Mesodermal cell (in vitro differentiated cells): ENCODE measurements at regions not wholly inside any gene's neighbourhood (a gene's known extent, or its start where the extent isn't known, plus 50 kb on each side); places are given as distances from the start of the nearest gene placed in this dataset.

Experiments
- H3K27ac ChIP-seq: 2 replicates; pipeline ENCODE4 v1.7.0; 2013; ENCODE audit warnings: mild to moderate bottlenecking, low read depth, low read length, moderate library complexity; ENCODE audit not compliant: severe bottlenecking
- H3K36me3 ChIP-seq: 2 replicates; pipeline ENCODE4 v1.7.1; 2013; ENCODE audit warnings: mild to moderate bottlenecking, low read length, moderate library complexity; ENCODE audit not compliant: control insufficient read depth, insufficient read depth
- H3K4me1 ChIP-seq: one replicate; pipeline ENCODE4 v1.7.1; 2013; ENCODE audit warnings: mild to moderate bottlenecking, low read length; ENCODE audit not compliant: insufficient read depth, control insufficient read depth, poor library complexity, severe bottlenecking
- H3K4me3 ChIP-seq: 2 replicates; pipeline ENCODE4 v1.7.0; 2013; ENCODE audit warnings: low read length, control low read depth, mild to moderate bottlenecking; ENCODE audit not compliant: insufficient read depth, poor library complexity, severe bottlenecking; ENCODE audit errors: extremely low read depth
- H3K9me3 ChIP-seq: 2 replicates; pipeline ENCODE4 v1.7.1; 2013; ENCODE audit warnings: mild to moderate bottlenecking, low read length, moderate library complexity; ENCODE audit not compliant: control insufficient read depth
- WGBS, 2 experiments: methylation state at CpG; one replicate each; pipeline ENCODE4 v1.1.5; 2013; ENCODE audit warnings: missing lambda C conversion rate in 2 of 2; ENCODE audit not compliant: insufficient coverage in 2 of 2; 5-methylcytosine and 5-hydroxymethylcytosine counted together

DNA sequence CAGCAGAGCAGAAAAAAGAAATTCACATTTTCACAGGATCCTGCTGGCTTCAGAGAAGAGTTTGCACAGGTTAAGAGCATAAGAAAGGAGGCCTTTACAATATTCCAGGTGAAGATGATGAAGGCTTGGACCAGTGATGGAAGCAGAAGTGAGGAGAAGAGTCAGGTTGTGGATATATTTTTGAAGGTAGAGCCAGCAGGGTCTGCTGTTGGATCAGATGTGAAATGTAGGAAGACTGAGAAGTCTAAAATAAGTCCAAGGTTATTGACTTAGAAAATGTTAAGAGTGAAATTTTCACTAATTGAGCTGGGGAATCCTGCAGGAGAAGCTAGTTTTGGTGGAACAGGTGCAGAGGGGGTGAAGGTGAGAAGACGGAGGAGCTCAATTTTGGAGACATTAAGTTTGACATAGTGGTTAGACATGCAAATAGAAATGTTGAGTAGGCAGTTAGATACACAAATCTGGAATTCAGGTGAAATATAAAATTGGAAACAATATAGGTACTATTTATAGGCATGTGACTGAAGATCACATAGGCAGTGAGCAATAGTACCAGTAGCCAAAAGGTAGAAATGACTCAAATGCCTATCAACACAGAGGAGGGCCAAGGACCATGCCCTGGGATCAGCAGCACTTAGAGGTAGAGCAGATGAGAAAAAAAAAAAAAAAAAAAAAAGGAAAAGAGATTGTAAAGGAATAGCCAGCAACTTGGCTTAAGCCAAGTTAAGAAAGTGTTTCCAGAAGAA, 252.0 kb downstream of the AASDHPPT start:
- Histone ChIP-seq H3K4me3 (no peak overlapping the region), H3K36me3 (no peaks in the 10 kb centered on the region), H3K4me1 (no peaks in the 10 kb centered on the region), H3K9me3 (no peaks in the 10 kb centered on the region), H3K27ac (no peak overlapping the region)
- WGBS, 2 experiments = 88 to 92% methylated on average over 1 of the region's 1 CpG

DNA sequence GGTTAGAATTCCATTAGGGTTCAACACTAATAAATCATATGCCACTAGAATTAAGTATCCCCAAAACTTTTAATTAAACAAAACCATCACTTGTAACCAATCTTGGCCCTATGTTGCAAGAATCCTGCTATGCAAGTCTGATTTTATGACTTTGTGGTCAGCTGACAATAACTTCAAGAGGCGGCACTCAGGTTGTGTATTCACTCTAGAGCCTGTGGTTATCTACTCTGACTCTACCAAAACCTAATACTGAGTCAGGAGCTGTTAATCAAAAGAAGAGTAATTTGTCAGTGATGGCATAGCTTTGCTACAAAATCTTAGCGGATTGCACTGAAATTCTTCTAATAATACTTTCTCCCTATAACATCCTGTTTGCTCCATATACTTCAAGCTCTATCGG, 253.7 kb downstream of the AASDHPPT start:
- no peak overlapping the region for H3K27ac ChIP-seq
- WGBS, 2 experiments = 83 to 90% methylated on average over 1 of the region's 3 CpGs

DNA sequence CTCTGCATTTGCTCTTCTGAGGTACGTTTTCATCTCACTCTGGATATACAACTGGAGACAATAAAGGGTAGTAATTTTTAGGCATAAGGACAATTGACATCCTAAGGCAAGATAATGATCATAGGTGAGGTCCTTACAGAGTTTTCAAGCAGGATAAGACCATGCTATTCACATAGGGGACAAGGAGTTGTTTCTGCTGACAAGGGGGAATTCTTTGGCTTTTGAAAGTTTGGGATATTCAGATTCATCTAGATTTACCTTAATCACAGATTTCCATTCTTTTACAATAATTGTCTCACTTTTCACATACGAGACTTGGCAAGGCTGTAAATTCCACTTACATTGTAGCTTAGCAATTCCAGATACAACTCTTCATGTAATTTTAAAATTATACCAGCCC, 256.2 kb downstream of the AASDHPPT start:
- no peak overlapping the region for H3K4me3 ChIP-seq
- WGBS, 2 experiments = 60% methylated on average over 1 of the region's 2 CpGs
- no peaks in the 10 kb centered on the region for H3K9me3 ChIP-seq
- no peaks in the 10 kb centered on the region for H3K36me3 ChIP-seq
- H3K27ac ChIP-seq = no peak overlapping the region
- H3K4me1 ChIP-seq = no peaks in the 10 kb centered on the region

More for the DNA sequence above, 253.7 kb downstream of the AASDHPPT start:
- Histone ChIP-seq H3K4me3 (no peak overlapping the region), H3K4me1 (no peaks in the 10 kb centered on the region), H3K36me3 (no peaks in the 10 kb centered on the region), H3K9me3 (no peaks in the 10 kb centered on the region)

DNA sequence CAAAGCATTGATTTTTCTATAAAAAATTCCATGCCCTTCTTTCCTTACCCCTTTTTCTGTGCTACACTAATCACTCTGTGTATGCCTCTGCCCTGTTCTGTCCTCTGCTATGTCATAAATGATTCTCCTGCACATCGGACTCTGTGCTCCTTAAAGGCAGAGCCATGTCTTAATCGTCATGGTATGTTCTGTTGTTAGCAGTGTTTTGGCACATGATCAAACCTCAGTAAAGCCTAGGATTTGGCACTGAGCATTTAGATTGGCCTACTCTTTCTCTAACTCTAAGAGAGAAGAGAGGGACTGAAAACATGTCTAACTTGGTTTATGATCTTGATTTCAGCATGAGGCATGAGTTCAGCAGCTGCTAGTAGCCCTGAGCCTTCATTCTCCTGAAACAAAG, 266.9 kb downstream of the AASDHPPT start:
- Histone ChIP-seq H3K4me3 (no peak overlapping the region), H3K9me3 (no peaks in the 10 kb centered on the region), H3K27ac (no peak overlapping the region), H3K36me3 (no peaks in the 10 kb centered on the region), H3K4me1 (no peaks in the 10 kb centered on the region)
- WGBS, 2 experiments = 93% methylated on average over 2 of the region's 2 CpGs; no CpG with 5 or more reads in 1 of the 2 experiments

DNA sequence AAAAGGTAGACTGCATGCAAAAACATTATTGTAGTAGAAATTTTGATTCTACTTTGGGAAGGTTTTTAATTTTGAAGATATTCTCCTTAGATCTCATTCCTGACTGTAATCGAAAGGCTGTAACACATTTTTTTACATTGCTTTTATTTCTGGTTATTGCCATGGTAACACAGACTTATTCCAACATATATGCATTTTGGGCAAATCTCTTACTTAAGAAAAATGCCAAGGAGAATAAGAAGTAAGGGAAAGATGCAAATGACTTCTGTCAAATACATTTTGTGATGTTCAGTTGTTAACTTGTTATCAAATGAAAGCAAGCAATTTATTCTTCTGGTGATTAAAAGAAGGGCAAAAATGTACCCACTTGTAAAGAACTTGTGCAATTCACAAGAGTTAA, 267.5 kb downstream of the AASDHPPT start:
- no peaks in the 10 kb centered on the region for H3K4me1 ChIP-seq
- H3K4me3 ChIP-seq = no peak overlapping the region
- no CpG with 5 or more reads among the region's 1 CpG for WGBS, 2 experiments
- H3K9me3 ChIP-seq = no peaks in the 10 kb centered on the region
- no peaks in the 10 kb centered on the region for H3K36me3 ChIP-seq
- H3K27ac ChIP-seq = no peak overlapping the region

DNA sequence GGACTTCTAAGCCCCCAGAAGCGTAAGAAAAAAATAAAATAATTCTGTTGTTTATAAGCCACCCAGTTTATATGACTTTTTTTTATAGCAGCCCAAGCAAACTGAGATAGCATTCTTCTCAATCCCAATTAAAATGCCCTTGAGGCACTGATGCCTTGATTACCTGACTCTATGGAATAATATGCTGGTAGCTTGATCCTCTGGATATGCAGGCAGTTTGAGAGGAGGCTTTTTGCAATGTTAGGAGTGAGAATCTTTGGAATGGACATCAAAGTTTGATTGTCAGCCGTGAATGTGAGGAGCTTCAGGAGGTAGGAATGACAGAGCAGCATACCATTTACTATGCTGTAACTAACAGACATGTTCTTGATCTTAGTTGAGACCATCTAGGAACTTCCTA, 275.6 kb downstream of the AASDHPPT start:
- H3K9me3 ChIP-seq = no peaks in the 10 kb centered on the region
- no peak overlapping the region for H3K4me3 ChIP-seq
- 40% methylated on average over 1 of the region's 2 CpGs; no CpG with 5 or more reads in 1 of the 2 experiments for WGBS, 2 experiments
- H3K4me1 ChIP-seq = no peaks in the 10 kb centered on the region
- H3K36me3 ChIP-seq = no peaks in the 10 kb centered on the region
- no peak overlapping the region for H3K27ac ChIP-seq

DNA sequence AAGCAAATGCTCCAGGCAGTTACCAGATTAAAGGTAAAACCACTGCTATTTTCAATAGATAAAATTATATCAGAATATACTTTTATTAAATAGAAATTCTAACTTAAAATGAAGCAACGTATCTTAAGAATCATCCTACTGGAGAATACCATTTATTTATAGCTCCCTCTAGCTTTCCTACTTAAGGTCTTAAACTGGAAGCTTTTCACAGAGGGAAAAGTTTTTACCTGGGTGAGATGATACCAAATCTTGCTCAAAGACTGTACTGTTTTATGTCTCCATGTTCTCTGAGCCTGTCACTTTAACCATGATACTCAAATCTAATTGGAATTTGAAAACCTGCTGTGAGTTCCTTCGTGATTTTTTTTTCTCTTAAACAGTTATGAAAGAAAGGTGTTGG, 291.8 kb downstream of the AASDHPPT start:
- H3K27ac ChIP-seq = peak overlapping the region; percentile 76
- H3K36me3 ChIP-seq = no peaks in the 10 kb centered on the region
- H3K9me3 ChIP-seq = no peaks in the 10 kb centered on the region
- H3K4me1 ChIP-seq = peaks cover 6% of the 10 kb centered on the region
- H3K4me3 ChIP-seq = no peak overlapping the region
- WGBS, 2 experiments = no CpG with 5 or more reads among the region's 2 CpGs

DNA sequence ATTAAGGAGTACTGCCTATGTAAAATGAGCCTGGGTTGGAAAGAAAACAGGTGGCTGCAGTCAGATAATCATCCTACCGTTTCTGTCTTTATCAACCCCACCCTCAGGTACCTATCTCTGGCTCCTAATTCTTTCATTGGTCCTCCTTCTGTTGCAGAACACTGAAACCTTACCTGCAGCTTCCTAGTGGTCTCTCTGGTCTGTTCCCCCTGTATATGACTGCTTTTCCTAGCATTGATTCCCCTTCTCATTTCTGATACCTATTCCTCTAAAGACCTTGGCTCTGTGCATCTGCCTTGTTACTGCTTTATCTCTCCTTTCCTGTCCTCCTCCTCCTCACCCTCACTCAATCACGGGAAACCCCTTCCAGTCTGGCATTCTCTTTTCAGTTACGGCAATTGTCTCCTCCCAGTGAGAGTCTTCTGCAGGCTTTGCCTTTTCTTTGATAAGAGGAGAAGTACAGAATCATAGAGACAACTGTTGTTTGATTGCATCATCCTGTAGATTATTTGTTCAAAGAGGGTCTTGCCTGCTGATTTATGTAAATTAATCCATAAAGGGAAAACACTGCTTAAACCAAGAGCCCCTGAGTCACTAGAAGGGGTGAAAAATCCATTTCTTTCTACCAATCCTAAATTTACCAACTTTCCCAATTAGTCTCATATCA, 301.2 kb downstream of the AASDHPPT start:
- Histone ChIP-seq H3K36me3 (no peaks in the 10 kb centered on the region), H3K27ac (no peak overlapping the region), H3K9me3 (no peaks in the 10 kb centered on the region), H3K4me3 (no peak overlapping the region), H3K4me1 (peaks cover 6% of the 10 kb centered on the region)
- 75 to 80% methylated on average over 2 to 3 of the region's 3 CpGs for WGBS, 2 experiments

DNA sequence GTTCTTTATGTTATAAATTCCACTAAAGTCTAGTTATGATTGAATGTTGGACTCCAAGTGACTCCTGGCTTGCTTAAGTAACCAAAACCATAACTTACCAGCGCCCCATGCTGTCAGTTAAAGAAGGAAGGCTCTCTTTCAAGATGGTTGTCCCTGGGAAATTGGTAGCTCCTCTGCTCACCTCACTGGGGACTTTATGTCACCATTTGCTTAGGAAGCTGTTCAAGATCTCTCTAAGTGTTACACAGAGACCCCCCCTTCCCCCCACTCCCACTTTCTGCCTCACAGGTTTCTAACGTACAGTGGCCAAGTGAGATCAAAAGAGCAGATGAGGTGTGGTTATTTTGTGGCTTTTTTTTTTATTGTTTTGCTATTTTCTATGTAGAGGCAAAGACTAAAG, 301.8 kb downstream of the AASDHPPT start:
- no peaks in the 10 kb centered on the region for H3K9me3 ChIP-seq
- H3K4me3 ChIP-seq = no peak overlapping the region
- H3K36me3 ChIP-seq = no peaks in the 10 kb centered on the region
- no CpG with 5 or more reads among the region's 2 CpGs for WGBS, 2 experiments
- no peak overlapping the region for H3K27ac ChIP-seq
- peaks cover 6% of the 10 kb centered on the region for H3K4me1 ChIP-seq

DNA sequence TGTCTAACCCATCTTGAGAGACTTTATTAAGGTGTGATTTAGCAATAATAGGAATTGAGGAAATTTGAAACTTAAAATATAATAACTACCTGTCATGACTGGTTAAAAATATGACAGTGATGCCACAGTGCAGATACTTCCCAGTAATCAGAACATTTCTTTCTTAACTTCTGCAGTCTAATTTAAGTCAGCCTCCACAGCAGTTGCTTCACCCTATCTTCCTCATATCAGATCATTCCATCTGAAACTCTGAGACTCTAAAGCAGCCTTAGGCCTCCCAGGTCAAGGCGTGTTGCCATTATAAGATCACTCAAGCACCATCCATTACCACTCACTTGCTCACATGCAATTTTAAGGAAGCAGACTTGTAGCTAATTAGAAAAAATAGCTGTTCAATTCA, 302.2 kb downstream of the AASDHPPT start:
- no peak overlapping the region for H3K27ac ChIP-seq
- WGBS, 2 experiments = 80% methylated on average over 1 of the region's 1 CpG; no CpG with 5 or more reads in 1 of the 2 experiments
- H3K4me3 ChIP-seq = no peak overlapping the region
- H3K9me3 ChIP-seq = no peaks in the 10 kb centered on the region
- peaks cover 6% of the 10 kb centered on the region for H3K4me1 ChIP-seq
- no peaks in the 10 kb centered on the region for H3K36me3 ChIP-seq

DNA sequence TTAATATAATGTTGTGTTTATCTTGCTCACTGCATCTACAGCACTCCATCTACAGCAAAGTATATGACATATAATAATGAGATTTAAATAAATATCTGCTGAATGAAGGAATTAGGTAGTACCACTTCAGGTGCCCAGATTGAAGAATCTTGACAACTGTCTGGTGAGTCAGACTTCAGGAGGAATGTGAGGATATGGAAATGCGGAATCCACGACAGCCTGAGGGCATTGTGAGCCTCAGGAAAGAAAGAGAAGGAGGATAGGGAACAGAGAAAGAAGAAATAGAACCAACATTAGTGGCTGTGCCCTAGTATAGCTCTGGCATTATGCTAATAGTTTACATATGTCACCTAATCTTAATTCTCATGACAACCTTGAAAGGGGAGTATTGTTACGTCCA, 304.4 kb downstream of the AASDHPPT start:
- H3K4me1 ChIP-seq = peaks cover 6% of the 10 kb centered on the region
- WGBS, 2 experiments = 78% methylated on average over 2 of the region's 3 CpGs; no CpG with 5 or more reads in 1 of the 2 experiments
- H3K4me3 ChIP-seq = no peak overlapping the region
- no peaks in the 10 kb centered on the region for H3K36me3 ChIP-seq
- H3K9me3 ChIP-seq = peaks cover 6% of the 10 kb centered on the region
- H3K27ac ChIP-seq = no peak overlapping the region
